ENCODE measurements at regions not wholly inside any gene's neighbourhood (a gene's known extent, or its start where the extent isn't known, plus 50 kb on each side); places are given as distances from the start of the nearest gene placed in this dataset.
"Not testable (repeated sequence)": the region's sequence is repeated elsewhere in the genome, so short reads cannot be mapped to it uniquely, and the experiment has no call there.

DNA sequence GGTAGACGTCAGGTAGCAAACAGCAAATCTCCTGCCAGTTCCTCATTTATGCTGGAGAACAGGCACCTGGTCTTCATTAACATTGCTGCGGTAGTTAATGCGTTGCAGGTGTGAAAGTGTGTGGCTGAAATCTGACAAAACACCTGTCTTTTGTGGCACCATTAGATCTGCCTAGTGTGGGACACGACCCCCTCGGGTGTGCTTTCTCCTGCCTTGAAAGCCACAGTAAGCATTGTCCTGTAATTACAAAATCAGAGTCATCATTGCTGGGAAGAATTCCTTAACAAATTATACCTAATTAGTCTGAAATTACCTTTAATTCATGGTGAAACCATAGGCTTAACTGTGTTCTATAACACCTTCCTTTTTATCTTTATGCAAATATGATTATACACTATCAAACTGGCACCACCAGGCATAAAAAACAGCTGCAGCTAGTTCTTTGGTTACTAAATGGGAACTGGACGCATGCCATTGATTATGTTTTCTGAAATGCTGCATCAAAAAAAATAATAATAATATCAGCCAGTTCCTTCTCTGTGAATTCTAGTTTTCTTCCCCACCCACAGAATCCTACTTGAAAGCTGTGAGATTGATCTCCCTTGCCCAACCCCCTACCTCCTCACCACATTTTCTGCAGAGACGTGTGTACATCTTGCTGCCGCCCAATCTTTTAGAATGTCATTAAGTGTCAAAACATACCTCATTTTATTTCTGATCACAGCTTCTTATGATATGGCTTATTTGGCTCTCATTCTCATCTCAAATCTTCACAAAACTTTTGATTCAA is 374.0 kb downstream of the NFIB start:
- no peak for DNase-seq

DNA sequence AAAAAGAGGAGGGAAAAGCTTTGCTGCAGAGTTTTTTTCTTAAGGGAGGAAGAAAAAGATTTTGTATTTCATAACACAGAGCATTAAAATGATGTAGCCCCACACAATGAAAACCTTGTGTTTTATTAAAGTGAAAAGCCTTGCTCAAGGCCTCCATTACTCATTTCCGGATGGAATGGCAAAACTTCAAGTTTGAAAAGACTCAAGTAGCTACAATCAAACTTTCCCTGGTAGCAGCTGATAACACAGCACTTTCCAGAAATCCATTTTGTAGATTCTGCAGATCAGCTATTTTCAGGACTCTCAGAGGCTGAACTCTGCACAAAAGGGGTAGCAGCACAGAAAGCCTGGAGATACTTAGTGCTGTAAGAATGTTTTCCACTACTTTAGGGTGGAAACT is 374.8 kb downstream of the NFIB start:
- DNase-seq, result no peak

DNA sequence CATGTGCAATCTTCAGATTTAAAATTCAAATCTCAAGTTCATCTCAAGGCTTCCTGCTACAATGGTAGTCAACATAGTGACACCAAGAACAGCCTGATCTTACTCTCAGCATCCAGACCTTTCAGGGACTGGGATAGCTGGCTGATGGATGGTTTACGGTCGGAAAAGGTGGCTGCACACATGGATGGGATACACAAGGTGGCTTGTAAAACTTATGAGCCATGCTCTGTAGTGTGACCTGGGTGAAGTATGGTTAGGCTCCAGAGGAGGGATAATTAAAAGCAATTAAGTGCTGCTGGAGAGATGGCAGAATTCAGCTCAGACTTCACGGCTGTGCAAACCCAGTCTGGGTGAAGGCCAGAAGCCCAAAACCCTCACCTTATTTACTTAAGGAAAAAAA is 379.5 kb downstream of the NFIB start:
- DNase-seq, result no peak

DNA sequence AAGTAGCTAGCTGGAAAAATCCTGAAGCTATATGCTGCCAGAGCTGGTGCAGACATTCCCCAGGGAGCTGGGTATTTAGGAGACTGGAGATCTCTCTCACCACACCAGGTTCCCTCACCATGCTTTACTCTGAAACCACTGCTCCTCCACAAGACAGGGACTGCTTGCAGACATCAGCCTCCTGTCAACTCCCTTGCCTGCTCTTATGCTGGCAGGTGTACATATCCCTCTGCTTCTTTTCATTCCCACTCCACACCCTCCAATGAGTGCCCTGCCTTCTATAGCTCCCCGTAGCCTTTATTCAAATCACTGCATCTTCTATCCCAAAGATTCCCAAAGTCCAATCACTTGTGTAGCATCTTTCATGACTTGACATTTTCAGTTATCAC is 380.7 kb downstream of the NFIB start:
- DNase-seq, result no peak

DNA sequence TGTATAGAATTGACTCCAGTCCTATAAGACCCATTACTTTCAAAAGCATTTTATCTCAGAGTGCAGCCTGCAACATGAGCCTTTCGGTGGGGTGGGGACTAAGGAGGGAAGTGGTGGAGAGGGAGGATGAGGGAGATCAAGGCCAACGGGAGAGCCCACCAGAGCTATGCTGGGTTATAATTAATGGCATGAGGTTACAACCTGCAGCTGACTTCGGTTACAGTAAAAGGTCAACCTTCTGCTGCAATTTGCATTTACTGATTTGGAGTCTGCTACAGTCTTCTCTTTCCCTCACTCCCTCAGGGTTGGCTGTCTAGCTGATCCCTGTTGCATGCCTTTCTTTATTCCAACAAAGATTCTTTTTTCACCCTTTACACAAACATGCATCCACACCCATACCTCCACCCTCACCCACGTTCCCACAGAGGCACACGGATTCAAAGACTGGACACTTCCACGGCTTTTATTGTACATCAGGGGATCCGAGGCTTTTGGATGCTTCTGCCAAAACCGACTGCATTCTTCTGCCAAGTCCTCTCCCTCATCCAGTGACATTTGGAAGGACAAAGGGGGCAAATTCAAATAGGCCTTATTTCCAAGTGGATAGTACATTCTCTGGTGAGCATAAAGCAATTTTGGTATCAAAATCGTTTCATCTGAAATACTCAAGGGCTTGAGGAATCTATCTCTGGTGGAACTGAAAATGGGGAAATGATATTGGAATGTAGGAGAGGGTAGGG is 381.2 kb downstream of the NFIB start:
- DNase-seq, result no peak

DNA sequence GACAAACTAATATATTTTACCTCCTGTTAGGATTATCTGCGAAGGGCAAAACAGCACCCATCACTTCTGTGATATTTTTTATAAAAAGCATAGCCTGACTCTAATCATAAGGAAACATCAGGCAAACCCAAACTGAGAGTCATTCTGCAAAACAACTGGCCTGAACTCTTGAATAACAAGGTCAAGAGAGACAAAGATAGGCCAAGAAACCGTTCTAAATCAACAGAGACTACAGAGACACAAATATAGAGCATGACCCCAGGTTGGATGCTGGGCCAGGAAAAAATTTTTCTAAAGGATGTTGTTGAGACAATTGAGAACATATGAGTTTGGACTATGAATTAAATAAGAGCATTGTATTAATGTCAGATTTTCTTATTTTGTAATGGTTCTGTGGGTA is 384.9 kb downstream of the NFIB start:
- DNase-seq, result no peak

DNA sequence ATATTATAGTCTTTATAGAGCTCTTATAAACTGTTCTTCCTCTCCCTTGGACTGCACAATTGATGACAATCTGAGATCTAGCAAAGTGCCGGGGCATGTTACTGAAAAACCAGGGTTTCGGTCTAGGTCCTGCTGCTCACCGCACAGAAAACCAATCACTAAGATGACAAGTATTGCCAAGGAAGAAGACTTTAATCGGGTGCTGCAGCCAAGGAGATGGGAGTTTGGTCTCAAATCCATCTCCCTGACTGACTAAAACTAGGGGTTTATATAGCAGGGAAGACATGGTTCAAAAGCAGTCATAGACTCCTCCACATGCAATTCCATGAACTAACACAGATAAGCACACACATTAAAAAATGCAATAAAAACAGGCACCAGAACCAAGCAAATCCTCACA is 390.6 kb downstream of the NFIB start:
- no peak for DNase-seq

DNA sequence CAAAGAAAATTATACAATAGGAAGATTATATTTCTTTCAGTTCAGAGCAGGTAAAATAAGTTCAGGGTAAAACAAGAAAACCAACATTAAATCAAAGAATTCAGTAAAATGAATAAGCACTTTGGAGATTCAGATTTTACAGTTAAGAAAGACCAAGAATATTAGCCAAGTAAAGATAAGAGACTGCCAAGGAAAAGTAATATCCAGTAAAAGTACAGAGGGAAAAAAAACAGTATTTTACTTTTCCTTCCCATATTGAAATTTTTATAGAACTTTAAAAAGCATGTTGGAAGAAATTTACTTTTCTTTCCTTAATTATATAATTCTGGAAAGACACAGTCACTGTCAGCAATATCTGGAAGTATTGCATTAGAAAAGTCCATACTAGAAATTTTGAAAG is 393.4 kb downstream of the NFIB start:
- no peak for DNase-seq

DNA sequence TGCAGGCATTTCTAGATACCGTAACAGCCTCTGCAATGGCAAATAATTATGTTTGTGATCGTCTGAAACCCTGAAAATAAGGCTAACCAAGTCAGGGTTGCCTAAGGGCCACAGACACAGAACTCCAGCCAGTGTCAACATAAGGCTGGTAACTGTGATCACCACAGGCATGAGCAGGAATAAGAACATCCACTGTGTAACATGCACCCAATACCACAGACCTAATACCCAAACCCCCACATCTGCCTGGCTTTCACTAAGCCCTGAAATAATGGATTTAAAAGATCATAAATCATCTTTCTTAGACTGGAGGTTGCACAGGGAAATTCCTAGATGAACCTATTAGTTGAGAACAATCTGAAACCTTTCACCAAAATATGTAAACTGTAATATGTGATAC is 394.5 kb downstream of the NFIB start:
- no peak for DNase-seq

DNA sequence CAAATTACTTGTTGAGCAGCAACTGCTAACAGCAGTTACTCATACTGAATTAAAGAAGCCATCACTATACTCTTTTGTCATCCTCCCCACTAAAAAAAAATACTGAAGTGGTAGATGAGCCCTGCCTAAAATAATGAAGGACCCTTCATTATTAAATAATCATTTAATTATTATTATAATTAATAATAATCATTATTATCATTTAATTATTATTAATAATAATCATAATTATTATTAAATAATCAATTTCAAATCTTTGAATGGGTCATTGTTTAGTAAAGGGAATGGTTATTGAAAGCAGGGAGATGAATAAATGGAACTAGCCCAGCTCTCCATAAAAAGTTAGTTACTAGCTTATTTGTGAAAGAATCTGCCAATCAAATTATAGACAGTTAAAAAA is 396.4 kb downstream of the NFIB start:
- no peak for DNase-seq

DNA sequence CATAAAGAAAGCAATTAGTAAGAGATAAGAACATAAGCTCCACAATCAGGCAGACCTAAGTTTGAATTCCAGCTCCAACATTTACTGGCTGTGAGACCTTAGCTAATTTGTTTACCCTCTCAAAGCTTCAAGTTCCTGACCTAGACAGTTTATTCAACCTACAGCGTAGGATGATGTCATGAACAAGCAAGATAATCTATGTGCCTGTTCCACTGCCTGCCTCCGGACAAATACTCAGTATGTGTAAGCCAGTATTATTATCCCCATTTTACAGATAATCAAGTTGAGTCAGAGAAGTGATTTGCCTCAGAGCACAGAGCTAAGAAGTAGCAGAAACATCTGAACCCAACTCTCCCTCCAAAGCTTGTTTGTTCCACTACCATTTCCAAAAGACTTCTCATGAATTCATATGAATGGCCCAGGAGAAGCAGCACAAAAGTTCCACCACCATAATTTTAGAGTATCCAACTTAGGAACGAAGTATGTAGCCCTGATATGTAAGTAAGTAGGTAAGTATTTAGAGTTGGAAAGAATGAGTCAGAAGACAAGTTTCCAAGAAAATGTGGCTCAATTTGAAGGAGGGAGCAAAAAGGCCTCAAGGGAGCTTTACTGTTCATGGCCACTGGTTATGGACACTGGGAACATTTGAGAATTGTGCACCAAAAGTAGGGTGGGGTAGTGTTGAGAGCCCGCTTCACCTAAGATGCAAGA is 398.2 kb downstream of the NFIB start:
- no peak for DNase-seq

DNA sequence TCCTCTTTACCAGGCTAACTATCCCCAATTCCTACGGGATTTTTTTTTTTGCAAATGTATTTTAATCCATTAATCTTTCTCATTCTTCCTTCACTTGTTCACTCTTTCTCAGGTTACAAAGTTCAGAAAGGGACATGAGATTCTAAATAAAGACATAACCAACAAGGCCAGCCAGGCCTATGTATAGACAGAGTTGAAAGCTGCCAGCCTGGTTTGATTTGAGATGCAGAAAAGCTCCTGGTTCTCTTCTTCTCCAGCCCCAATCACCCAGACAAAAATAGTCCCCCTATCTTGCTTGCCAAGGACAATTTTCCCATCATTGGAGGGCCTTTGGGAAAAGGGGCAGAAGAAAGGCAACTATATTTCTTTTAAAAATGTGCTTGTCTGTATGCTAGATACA is 398.8 kb downstream of the NFIB start:
- no peak for DNase-seq

DNA sequence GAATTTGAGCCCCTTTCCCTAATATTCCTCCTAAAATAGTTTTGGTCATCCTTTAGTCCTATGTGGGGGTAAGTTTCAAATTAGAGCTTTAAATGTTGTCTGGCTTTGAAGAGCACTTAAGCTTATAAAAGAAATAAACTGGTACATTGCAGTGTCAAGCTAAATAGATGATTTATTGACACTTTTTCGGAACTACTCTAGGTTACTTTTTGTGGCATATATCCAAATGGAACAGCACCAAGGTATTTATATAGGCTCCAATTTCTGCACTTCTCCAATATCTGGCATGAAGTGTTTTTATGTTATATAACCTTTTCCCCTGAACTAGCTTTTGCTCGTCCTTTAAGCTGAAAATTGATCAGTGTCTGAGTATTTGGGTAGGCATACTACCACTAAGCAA is 402.5 kb downstream of the NFIB start:
- no peak for DNase-seq

DNA sequence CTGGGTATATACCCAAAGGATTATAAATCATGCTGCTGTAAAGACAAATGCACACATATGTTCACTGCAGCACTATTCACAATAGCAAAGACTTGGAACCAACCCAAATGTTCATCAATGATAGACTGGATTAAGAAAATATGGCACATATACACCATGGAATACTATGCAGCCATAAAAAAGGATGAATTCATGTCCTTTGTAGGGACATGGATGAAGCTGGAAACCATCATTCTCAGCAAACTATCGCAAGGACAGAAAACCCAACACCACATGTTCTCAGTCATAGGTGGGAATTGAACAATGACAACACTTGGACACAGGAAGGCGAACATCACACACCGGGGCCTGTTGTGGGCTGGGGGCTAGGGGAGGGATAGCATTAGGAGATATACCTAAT is 406.1 kb downstream of the NFIB start:
- DNase-seq, result not testable (repeated sequence)

DNA sequence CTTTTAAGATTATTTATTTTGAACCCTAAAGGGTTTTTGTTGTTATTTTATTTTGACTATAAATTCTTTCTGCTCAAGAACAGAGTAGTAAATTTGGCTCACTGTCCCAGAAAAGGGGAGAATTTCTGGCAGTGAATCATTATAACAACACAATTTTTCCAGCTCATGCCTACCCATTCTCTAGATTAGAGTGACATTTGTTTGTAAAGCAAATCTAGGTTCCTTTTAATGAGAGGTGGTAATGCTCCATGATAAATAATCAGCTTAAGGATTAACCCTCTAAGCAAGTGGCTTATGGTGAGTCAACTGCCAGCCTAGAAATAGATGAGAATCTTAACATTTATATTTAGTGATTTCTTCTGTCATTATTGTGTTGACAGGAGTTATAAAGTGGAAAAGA is 409.2 kb downstream of the NFIB start:
- no peak for DNase-seq

DNA sequence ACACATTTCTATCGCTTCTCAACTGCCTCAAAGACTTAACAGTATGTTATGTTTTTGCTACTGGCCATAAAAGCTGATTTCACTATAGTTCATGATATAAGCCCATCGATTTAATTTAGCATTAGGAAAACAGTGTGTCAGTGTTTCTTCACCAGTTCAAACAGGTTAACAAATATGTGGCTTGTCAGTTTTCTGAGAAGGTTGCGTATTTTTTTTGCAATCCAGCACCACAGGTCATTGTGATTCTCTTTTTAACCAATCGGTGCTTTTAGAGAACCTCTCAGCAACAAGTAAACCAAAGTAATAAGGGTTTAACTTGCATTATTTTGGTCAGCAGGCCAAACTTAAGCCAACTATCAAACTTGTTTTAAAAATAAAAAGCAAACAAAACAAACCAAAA is 409.6 kb downstream of the NFIB start:
- no peak for DNase-seq

DNA sequence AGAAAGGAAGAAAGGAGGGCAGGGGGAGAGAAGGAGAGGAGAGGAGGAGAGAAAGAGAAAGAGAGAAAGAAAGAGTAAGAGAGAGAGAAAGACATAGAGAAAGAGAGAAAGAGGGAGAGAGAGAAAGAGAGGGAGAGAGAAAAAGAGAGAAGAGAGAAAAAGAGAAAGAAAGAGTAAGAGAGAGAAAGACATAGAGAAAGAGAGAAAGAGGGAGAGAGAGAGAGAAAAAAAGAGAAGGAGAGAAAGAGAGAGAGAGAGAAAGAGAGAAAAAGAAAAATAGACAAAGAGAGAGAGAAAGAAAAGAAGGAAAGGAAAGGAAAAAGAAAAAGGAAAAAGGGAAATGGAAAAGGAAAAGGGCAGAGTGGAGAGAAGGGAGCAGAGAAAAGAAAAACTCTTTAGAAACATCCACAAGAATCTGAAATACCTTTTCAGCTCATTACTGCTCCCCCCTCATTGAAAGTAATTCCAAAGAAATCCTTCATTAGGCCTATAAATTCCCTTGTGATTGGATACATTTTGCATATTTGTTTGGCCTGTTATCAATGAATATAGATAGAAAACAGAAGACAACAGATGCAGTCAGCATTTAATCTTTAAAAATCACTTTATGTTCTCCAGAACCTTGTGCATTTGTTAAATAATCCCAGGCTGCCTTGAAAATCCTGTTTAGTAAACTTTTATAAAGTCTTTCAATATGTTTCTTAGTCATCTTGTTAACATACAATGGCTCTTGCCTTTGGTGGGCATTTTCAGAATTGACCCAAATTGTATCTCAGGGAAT is 411.5 kb downstream of the NFIB start:
- DNase-seq, result no peak

DNA sequence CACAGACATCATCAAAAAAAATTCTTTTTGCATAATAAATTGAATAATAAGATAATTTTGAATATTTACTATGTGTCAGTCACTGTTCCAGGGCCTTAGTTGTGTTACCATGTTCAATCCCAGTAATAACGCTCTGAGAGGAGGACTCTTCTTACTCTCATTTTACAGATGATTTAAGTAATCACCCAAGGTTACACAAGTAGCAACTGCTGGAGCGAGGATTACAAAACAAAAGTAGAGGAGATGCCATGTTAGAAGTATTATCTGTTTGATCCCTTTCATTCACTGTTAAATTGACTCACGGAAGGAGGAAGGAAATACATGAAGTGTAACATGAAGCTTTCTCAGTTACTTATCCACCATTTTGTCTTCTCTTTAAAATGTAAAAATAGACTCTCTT is 412.8 kb downstream of the NFIB start:
- no peak for DNase-seq

DNA sequence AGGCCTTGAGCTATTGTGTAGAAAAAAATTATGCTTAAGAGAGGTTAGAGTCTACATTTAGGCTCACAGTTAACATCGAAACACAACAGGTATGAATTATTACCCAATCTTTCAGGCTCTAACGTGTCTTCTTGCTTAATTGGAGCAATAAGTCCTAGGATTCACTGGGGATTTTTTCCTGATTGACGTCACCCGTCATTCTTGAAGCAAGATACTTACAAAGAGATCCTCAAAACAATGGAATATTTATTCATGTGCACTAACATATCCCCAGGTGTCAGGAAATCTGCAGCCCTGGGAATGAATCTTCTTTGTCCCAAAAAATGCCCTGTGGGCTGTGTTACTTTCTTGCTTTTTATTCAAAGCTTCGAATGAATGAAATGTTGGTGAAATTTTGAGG is 413.5 kb downstream of the NFIB start:
- no peak for DNase-seq

DNA sequence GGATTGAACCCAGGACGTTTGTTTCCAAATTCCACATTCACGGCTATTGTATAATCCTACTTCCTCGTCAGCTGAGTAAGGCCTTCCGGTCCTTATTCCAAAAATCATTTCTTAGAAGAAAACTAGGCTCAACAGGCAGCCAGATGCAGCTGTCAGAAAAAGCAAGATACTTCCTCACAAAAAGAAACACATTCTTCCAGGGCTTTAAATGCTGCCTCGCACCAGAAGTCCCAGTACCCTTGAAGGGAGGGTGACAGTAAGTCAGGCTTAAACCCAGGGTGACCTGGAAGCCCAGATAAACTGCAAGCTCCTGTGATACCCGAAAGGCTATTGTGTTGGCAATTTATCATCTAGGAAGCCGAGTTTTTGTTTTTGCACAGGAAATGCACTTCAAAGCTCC is 414.0 kb downstream of the NFIB start:
- no peak for DNase-seq

DNA sequence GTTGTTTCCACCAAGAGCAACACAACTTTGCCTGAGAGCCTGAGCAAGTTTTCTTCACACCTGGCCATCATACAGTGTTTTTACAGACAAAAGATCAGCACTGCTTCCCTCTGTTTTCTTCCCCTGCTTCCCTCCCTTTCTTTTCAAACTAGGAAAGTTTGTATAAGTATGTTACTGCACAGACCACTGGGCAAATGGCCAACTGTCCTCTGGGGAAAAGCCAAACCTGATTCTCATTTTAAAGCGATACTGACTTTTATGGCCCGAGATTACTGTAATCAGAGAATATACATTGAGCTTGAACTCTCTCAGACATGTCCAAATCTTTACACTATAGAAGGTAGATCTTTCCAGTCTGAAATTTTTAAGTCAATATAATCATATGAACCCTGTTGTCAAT is 415.0 kb downstream of the NFIB start:
- DNase-seq, result no peak

DNA sequence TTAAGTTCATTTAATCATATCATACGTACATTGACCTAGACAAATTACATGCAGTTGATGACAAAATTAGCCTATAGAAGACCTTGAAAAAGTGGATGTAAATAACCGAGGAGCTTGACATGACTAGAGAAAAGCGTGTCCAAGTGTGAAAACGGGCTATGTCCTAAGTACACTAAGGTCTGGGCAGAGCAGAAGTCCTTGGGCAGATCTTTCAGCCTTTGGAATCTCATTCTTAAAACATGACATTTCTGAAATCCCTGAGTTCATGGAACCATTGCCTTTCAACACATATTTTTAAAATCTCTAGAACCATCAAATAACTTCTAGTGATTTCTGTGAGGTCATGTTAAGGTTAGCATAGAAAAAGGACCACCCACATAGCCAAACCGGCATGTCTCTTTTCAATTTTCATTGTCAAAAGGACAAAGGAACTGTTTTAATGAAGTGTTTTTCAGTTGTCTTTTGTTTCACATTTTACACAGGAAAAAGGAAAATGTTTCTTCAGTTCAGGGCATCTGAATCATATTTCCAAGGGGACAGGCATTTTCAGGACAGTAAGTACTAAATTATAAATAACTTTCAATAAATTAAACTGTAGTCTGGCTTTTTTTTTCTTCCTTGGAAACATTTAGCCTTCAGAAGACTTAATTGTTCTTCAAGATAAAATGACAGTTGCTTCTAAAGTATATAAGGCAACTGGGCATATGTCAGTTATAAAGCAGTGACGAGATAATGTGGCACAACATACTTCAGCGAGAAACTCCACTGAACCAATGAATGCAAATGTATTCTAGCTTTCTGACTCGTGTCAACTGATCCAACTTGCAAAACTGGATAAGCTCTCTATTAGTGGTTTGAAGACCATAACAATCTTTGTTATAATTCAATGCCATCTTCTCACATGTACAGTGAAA is 416.8 kb downstream of the NFIB start:
- no peak for DNase-seq

All from stimulated activated CD8-positive, alpha-beta memory T cell treated with anti-CD3 and anti-CD28 coated beads, Interleukin-4, amount 100 ng/mL, for 48 hours (primary cell).